NCI-H524 (cell line): ENCODE measurements at regions not wholly inside any gene's neighbourhood (a gene's known extent, or its start where the extent isn't known, plus 50 kb on each side); places are given as distances from the start of the nearest gene placed in this dataset.
"Not testable (repeated sequence)": the region's sequence is repeated elsewhere in the genome, so short reads cannot be mapped to it uniquely, and the experiment has no call there.

Experiments
- DNase-seq, 2 experiments: peaks; one replicate each; lab custom pipeline; 2025; lab: John Stamatoyannopoulos, UW

DNA sequence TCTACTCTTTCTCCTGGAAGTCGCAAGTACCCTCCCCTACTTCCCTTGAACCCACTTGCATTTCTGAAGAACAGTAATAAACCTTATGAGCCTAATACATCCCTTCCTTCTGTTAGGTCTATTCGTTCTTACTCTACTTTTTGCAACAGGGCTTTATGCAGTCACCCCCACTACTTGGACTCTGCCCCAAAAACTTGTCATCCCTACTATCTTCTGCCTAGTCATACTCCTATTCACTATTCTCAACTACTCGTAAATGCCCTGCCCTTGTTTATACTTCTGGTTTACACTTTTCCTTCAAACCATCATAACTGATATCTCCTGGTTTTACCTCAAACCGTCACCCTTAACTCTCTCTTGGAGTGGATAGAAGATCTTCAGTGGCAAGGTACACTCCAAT is 55.2 kb upstream of the SLIT2 start:
- no peak for DNase-seq

DNA sequence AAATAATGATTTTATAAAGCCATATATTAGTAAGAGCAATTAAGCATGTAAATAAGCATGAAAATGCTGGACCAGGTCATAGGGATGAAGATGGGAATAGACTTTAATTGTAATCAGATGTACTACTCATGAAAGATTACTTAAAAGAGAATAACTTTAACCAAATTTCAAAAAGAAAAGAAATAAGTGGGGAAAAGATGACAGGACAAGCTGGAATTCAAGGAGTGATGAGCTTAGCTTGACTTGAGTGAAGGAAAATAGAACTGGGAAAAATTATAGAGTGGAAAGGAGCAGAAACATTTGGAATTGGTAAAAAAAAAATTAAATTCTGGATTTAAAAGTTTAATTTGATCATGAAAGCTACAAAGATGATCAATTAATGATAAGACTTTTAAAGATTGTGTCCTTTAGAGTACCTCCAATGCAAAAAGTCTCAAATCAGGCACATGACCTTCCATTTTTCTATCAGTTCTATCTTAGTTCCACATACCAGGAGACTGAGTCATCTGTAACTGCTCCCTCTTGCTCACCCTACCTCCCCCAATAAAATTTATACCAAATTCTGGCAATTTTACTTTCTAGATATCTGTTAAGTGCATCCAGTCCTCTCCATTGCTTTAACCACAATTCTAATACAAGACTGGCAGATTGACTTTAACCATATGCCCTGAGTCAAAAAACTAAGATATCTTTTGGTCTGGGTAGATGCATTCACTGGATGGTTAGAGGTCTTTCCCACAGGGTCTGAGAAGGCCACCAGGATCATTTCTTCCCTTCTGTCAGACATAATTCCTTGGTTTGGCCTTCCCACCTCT is 56.4 kb upstream of the SLIT2 start:
- no peak for DNase-seq

DNA sequence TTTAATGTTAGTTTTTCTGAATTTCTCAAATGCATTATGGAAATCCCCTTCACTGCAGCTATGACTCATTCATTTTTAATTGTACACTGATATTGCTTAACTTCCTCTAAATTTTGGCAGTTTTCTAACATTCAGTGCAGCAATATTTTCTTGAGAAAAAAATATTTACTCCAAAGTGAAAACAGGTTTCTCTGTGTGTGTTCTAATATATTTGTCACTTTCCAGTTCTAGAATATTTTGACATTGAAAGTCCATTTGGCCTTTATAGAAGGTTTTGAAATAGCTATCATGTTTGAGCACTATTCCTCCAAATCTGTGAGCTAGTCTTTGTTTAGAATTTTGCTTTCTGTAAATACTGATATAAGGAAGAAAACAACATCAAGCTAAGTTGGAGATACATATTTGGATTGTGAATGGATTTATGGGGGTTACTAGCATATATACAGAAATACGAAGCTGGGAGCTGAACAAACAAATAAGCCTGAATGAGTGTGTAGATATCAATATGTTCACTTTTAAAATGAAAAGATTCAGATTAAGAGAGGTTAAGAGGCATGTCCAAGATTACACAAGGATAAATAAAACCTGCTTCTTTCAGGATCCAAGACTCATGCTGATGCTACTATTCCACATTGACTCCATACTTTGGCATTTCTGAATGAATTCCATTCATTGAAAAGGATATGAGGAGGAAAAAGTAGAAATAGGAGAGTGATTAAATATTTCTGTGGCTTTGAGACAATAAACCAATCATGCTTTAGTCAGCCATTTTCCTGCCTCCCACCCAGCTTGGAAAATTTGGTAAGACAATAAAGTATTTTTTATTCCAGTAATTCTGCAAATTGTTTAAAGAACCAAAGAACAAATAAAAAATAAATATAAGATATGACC is 57.3 kb upstream of the SLIT2 start:
- no peak for DNase-seq

DNA sequence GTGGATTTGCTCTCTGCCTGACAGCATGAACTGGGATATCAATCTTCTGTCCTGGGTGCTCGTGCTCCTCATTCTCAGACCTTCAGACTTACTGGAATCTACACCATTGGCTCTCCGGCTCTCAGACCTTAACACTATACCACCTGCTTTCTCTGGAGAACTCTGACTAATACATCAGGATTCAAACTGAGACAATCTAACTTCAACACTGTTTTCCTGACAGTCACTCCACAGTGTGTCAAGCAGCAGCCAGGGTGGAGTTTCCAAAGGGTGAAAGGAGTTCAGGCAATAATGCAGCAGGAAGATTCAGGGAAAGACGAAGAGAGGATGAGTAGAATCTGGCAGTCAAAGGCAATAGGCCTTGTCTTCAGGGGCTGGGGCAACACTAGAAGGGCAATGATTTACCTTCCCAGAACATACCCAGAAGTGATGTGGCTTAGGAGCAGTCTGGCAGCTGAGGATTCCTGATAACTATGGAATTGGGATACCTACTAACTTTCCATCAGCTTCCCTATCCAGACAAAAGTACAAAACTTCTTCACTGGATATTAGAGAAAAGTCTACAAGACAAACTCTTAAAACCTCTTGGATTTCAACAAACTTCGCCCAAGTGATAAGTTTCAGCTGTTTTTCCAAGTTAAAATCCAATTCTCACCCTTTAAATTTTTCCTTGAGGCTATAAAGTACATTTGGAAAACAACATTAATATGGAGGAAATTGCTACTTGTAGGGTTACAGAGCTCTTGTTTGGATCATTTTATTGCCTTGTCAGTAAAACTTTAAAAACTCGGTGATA is 58.4 kb upstream of the SLIT2 start:
- no peak for DNase-seq

DNA sequence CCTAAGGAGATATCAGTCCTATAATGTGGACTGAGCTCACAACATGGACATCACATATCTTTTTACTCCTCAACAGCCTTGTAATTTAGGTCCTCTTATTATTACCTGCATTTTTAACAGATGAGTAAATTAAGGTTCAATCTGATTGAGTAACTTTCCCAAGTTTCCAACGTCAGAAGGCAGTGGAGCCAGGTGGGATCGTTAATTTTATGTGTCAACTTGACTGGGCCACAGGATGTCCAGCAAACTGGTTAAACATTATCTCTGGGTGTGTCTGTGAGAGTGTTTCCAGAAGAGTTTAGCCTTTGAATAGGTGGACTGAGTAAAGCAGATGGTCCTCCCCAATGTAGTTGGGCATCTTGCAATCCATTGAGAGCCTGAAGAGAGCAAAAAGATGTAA is 59.0 kb upstream of the SLIT2 start:
- no peak for DNase-seq

DNA sequence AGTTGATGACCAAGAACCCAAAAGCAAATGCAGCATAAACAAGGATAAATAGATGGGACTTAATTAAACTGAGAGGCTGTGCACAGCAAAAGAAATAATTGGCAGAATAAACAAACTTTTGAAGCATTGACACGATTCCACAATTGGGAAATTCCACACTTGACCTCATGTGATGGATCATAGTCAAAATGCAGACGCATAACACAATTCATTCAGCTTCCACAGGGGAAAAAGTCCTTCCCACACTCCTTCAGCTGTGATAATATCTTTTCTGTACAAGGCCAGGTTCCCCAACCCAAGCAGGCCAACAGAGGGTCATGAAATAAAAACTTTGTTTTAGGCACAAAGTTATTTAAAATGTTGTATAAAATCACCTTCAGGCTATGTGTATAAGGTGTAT is 66.6 kb upstream of the SLIT2 start:
- no peak for DNase-seq

DNA sequence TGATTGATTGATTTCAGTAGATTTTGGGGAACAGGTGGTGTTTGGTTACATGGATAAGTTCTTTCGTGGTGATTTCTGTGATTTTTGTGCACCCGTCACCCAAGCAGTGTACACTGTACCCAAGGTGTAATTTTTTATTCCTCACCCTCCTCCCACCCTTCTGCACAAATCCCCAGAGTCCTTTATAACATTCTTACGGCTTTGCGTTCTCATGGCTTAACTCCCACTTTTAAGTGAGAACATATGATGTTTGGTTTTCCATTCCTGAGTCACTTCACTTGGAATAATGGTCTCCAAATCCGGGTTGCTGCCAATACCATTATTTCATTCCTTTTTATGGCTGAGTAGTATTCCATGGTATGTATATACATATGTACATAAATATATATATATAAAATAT is 68.6 kb upstream of the SLIT2 start:
- not testable (repeated sequence) for DNase-seq

DNA sequence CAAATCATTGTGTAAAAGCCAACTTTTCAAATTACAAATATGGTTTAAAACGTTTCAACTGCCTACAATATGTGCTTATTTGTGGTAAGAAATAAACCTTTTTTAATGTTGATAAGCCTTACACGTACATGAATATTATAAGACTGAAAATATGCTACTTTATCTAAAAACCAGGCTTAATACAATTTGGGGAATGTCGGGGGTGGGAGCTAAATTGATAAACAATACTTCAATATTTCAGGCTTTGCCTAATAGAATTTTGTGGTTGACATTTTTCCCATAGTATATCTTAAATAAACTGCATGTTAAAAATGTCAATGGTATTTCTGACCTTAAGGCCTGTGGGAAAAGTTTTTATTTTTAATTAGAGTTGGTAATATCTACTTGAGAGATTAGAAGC is 69.8 kb upstream of the SLIT2 start:
- DNase-seq: no peak

DNA sequence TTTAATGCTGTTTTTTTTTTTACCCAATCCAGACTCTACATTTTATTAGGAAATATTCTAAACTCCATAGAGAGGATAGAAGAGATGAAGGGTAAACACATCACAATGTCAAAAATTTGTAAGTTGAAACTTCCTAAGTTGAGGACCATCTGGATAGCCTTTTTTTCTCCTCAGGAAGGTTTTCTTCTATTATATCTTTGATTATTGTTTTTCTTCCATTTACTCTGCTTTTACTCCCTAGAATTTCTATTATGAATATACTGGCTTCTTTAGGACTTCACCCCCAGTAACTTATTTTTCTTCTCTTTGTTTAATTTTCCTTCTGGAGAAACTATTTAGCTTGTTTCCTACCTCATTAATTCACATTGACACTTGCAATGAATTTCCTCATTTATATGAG is 71.2 kb upstream of the SLIT2 start:
- DNase-seq: no peak

DNA sequence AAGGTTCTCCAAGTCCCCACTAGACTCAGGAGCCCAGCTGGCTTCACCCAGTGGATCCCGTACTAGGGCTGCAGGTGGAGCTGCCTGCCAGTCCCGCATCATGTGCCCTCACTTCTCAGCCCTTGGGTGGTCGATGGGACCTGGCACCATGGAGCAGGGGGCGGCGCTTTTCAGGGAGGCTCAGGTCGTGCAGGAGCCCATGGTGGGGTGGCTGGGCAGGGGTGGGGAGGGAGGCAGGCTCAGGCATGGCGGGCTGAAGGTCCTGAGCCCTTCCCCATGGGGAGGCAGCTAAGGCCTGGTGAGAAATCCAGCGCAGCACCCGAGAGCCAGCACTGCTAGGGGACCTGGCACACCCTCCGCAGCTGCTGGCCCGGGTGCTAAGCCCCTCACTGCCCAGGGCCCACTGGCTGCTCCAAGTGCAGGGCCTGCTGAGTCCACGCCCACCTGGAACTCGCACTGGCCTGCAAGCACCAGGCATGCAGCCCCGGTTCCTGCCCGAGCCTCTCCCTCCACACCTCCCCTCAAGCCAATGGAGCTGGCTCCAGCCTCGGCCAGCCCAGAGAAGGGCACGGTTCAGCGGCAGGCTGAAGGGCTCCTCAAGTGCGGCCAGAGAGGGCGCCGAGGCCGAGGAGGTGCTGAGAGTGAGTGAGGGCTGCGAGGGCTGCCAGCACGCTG is 72.7 kb upstream of the SLIT2 start:
- DNase-seq: no peak

DNA sequence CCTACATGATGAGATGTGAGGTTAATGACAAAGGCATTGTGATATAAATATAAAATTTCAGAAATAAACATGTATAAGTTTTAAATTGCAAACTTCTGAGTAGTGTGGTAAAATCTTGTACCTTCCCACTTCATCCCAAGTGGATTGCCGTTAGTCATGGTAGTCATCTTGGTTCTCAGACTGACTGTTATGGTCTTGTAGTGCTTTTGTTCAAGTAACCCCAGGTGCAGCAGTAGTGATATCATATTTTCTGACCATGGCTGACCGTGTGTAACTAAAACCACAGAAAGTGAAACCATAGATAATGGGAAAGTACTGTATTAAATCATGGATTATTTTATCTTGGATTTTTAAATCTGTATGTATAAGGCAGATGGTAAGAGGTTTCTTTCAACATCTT is 74.8 kb upstream of the SLIT2 start:
- DNase-seq: no peak

DNA sequence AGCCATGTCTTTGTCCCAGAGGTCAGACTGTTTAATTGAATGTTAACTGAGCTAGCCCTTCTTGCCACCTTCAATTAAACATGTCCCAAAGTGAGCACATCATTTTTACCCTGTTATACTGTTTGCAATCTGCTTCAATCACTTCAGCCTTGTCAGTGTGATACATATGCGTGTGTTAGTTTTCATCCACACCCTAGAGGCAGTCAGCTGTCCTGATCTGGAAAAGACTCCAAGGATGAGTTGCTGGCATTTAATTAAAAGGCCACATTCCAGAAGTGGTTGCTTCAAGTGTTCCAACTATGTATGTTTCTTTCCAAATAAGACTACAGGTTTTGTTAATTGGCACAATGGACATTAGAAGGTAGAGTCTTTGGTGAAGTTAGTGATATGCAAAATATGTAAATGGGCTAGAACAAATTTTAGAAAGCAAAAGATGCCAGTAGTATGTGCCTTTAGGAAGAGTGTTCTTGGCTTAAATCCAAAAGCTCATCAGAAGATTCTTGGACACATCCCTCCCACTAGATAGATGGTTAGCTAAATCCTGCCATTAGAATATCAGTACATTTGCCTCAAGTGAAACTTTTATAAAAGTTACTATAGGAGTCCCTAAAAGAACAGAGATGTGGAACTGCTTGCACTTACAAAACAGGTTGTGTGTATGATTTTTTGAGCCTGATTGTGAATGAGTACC is 79.5 kb upstream of the SLIT2 start:
- DNase-seq: no peak

DNA sequence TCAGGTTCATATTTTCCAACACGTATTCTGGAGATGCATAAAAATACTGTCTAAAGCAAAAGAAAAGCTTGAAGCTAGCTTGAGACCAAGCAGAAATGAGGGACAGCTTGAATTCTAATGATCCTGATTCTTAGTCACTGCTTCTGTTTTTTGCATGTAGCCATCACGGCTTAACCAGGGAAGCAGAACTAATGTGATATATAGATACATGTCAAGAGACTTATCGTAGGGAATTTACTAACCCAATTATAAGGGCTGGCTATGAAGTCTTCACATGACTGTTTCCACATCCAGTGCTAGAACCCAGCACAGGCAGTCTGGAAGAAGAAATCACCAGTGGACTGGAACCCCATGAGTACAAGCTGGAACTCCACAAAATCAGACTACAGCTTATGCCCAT is 85.2 kb upstream of the SLIT2 start:
- no peak for DNase-seq

DNA sequence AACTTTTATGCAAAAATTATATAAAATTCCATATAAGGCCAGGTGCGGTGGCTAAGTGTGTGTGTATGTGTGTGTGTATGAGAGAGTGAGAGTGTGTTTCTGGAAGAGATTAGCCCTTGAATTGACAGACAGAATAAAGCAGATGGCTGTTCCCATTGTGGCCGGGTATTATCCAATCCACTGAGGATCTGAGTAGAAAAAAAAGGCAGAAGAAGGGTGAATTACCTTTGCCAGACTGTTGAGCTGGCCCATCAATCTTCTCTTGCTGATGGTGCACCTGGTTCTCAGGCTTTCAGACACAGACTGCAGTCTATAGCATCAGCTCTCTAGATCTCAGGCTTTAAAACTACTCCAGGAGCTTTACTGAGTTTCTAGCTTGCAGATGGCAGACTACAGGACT is 92.2 kb upstream of the SLIT2 start:
- peak; percentile 95 to 99 for DNase-seq

DNA sequence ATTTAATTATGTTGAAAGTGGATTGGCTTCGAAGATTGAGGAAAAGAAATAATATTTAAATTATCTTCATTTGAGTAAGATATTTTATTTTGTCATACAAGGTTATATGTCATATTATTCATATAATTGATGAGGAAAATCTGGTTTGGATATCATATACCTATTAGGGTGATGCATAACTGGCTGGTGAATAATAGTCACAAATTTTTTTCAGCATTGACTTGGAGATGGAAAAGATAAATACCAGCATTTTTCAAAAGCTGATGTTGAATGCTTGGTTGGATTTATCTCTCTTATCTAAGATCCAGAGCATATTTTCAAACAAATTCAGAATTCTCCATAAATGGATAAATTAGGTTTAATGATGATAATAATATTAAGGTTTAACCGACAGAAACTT is 93.5 kb upstream of the SLIT2 start:
- DNase-seq: no peak

DNA sequence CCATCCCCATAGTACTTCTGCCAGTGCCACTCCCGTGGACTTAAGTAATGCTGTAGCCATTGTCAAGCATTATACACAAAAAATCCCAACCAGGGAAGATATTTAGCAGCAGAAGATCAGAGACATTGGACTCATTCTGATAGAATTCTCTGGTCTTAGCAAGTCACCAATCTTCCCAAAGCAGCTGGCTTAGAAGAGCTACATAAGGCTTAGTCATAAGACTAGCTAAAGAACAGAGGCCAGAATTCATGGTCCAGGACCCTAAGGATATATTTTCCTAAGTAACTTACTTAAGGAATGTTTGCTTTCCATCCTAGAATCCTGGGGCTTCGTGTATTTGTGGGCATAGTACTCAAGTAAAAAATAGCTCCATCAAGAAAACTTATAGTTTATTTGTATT is 100.3 kb upstream of the SLIT2 start:
- DNase-seq: no peak

DNA sequence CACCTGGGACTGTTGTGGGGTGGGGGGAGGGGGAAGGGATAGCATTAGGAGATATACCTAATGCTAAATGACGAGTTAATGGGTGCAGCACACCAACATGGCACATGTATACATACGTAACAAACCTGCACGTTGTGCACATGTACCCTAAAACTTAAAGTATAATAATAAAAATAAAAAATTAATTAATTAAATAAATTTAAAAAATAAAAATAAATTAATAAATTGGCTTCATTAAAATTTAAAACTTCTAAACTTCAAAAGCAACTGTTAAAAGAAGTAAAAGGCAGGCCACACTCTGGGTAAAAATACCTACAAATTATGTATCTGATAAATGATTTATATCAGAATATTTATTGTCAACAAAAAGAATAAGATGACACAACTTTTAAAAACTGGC is 102.6 kb upstream of the SLIT2 start:
- DNase-seq: not testable (repeated sequence)

DNA sequence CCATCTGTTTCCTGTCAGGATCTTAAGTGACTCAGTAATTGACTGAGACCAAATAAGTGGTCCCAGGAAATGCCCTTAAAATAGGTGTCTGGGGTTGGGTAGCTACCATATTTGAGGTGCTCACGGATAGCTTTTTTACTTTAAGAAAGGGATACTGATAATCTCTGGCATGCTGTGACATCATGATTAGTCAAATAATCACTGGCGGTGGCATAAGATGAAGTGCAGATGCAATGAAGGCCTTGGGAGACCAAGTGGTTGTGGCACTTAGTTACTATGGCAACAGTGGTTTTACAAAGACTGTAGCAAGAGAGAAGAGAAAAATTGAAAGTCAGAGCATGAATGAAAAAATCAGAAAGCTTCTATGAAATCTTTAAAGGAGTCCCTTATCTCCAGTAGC is 114.5 kb upstream of the SLIT2 start:
- peak; percentile 97 to 98 for DNase-seq

DNA sequence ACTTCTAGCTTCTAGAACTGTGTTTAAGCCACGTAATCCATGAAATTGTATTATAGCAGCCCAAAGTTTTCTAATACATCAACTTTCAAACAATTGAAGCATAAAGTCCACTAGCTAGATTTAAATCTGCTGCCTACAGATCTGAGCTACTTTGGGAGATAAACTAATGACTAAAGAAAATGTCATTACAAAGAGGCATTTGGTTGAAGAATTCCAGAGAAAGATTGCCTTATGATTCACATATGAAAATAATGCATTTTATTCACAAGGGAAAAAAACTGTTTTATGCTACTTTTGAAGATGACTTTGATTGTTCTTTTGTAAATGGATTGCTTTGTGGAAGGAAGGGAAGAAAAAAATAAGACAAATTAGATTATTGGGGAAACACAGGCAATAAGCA is 124.1 kb upstream of the SLIT2 start:
- no peak for DNase-seq

DNA sequence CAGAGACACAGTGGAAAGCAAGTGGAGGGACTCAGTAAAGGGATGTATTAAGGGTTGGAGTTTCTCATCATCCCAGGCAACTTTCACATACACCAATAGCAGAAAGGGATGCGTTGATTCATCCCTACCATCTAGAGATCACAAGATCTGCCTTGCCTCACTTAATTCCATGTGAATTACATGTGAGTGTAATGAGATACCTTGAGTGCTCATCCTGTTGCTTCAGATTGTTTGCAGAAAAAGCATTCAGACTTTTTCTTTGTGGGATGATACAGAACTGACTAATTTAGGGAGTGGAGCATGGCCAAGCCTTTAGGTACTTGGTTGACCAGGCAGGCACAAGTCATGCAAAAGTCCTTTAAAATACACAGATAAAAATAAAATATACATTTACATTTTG is 124.8 kb upstream of the SLIT2 start:
- DNase-seq: no peak

DNA sequence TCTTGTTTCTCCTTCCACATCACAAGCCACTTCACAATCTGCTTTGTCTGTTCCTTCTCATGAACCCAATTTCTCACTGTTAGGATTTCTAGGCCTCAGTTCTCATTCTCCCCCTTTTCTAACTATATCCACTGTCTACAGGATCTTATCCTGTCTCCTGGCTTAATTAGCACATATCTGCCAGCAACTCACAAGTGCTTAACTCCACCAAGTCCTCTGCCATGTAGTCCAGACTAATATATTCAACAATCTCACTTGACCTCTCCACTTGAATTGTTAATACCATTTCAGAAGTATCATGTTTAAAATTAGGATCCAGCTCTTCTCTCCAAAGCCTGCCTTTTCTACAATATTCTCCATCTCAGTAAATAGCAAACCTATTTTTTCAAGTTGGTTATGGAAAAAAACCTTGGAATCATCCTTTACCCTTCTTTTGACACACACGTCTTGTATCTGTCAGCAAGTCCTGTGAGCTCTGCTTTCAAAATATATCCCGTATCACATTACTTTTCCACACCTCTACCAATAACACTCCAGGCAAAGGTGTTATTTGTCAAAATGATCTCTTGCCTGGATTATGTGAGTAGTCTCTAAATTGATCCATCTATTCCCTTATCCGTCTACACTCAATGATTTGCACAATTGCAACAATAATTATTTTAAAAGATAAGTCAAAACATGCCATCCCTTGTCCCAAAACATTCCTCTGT is 127.2 kb upstream of the SLIT2 start:
- DNase-seq: peak; percentile 58 to 86
